ENCODE measurements at regions not wholly inside any gene's neighbourhood (a gene's known extent, or its start where the extent isn't known, plus 50 kb on each side); places are given as distances from the start of the nearest gene placed in this dataset.

- Histone ChIP-seq H3K9me3 (ENCODE audit: low read length) (peaks cover 4% of the 10 kb centered on the region; the same call in 1 of the 2 replicates), H3K79me2 (ENCODE audit: insufficient read depth, low read depth, low read length) (no peaks in the 10 kb centered on the region), H3K27ac (ENCODE audit: low read depth, low read length, poor library complexity, severe bottlenecking) (no peak overlapping the region), H3K4me2 (ENCODE audit: low read length) (no peak overlapping the region), H2AFZ (ENCODE audit: low read length) (no peak overlapping the region), H3K36me3 (ENCODE audit: insufficient read depth, low read length) (no peaks in the 10 kb centered on the region), H3K4me3 (ENCODE audit: low read depth, low read length, poor library complexity, severe bottlenecking) (no peak overlapping the region), H3K9me2 (ENCODE audit: insufficient read depth, low read length) (no peaks in the 10 kb centered on the region), H3K4me1 (ENCODE audit: insufficient read depth, low read length, poor library complexity, severe bottlenecking) (no peaks in the 10 kb centered on the region), H4K20me1 (ENCODE audit: insufficient read depth, low read length) (no peaks in the 10 kb centered on the region)
- TF ChIP-seq CTCF (conservative IDR thresholded peaks at IDR 0.05; ENCODE audit: low read length): no peak
- TF ChIP-seq EZH2phosphoT487 (IDR thresholded peaks at IDR 0.05; ENCODE audit: borderline replicate concordance, low read depth, low read length): no peak
- DNase-seq (ENCODE audit: low spot score): no peak
- no TSS peak for BruUV-seq (replicated peaks)
- intact Hi-C loops (cut with micrococcal nuclease; ENCODE audit: unreplicated experiment): no loop called here
- POLR2A ChIA-PET: interaction anchor here (0.7 to 1.1 kb wide), 2 partner anchors 43 to 427 kb away, joined by 3 read pairs; no protein-coding TSS in a partner anchor
- CTCF ChIA-PET (ENCODE audit: unreplicated experiment): no interaction called here
Measured at GRCh38 chr2:200155652-200156051, 150.8 kb upstream of the SPATS2L start.

GRCh38 chr2:200156166-200156835, 150.2 kb upstream of the SPATS2L start:
- H3K79me2 ChIP-seq (ENCODE audit: insufficient read depth, low read depth, low read length): no peaks in the 10 kb centered on the region
- H3K4me3 ChIP-seq (ENCODE audit: low read depth, low read length, poor library complexity, severe bottlenecking): no peak overlapping the region
- no peak overlapping the region for H3K4me2 ChIP-seq (ENCODE audit: low read length)
- H3K36me3 ChIP-seq (ENCODE audit: insufficient read depth, low read length): no peaks in the 10 kb centered on the region
- DNase-seq (ENCODE audit: low spot score): no peak
- H3K4me1 ChIP-seq (ENCODE audit: insufficient read depth, low read length, poor library complexity, severe bottlenecking): no peaks in the 10 kb centered on the region
- H3K9me2 ChIP-seq (ENCODE audit: insufficient read depth, low read length): no peaks in the 10 kb centered on the region
- H3K9me3 ChIP-seq (ENCODE audit: low read length): no peaks in the 10 kb centered on the region
- H3K27ac ChIP-seq (ENCODE audit: low read depth, low read length, poor library complexity, severe bottlenecking): no peak overlapping the region
- no peak overlapping the region for H2AFZ ChIP-seq (ENCODE audit: low read length)
- no peak for TF ChIP-seq EZH2phosphoT487 (IDR thresholded peaks at IDR 0.05; ENCODE audit: borderline replicate concordance, low read depth, low read length)
- no peak for TF ChIP-seq CTCF (conservative IDR thresholded peaks at IDR 0.05; ENCODE audit: low read length)
- POLR2A ChIA-PET: interaction anchor here (1.1 kb wide), 1 partner anchor 43 kb away, joined by 3 read pairs; no protein-coding TSS in a partner anchor
- intact Hi-C loops (cut with micrococcal nuclease; ENCODE audit: unreplicated experiment): no loop called here
- CTCF ChIA-PET (ENCODE audit: unreplicated experiment): no interaction called here
- no TSS peak for BruUV-seq (replicated peaks)
- no peaks in the 10 kb centered on the region for H4K20me1 ChIP-seq (ENCODE audit: insufficient read depth, low read length)

- no TSS peak for BruUV-seq (replicated peaks)
- H3K27ac ChIP-seq (ENCODE audit: low read depth, low read length, poor library complexity, severe bottlenecking): no peak overlapping the region
- H3K4me2 ChIP-seq (ENCODE audit: low read length): no peak overlapping the region
- no peaks in the 10 kb centered on the region for H3K79me2 ChIP-seq (ENCODE audit: insufficient read depth, low read depth, low read length)
- H3K9me3 ChIP-seq (ENCODE audit: low read length): no peaks in the 10 kb centered on the region
- no peaks in the 10 kb centered on the region for H3K36me3 ChIP-seq (ENCODE audit: insufficient read depth, low read length)
- no peaks in the 10 kb centered on the region for H4K20me1 ChIP-seq (ENCODE audit: insufficient read depth, low read length)
- TF ChIP-seq EZH2phosphoT487 (IDR thresholded peaks at IDR 0.05; ENCODE audit: borderline replicate concordance, low read depth, low read length) (no peak), CTCF (conservative IDR thresholded peaks at IDR 0.05; ENCODE audit: low read length) (no peak)
- ChIA-PET CTCF (ENCODE audit: unreplicated experiment) (no interaction called here), POLR2A (interaction anchor here (1.1 to 1.5 kb wide), 2 partner anchors 9 to 11 kb away, joined by 3 to 4 read pairs; no protein-coding TSS in a partner anchor)
- intact Hi-C loops (cut with micrococcal nuclease; ENCODE audit: unreplicated experiment): no loop called here
- no peak overlapping the region for H3K4me3 ChIP-seq (ENCODE audit: low read depth, low read length, poor library complexity, severe bottlenecking)
- H3K9me2 ChIP-seq (ENCODE audit: insufficient read depth, low read length): no peaks in the 10 kb centered on the region
- no peak for DNase-seq (ENCODE audit: low spot score)
- H3K4me1 ChIP-seq (ENCODE audit: insufficient read depth, low read length, poor library complexity, severe bottlenecking): no peaks in the 10 kb centered on the region
- no peak overlapping the region for H2AFZ ChIP-seq (ENCODE audit: low read length)
Measured at GRCh38 chr2:200158647-200159356, 147.7 kb upstream of the SPATS2L start.

All from OCI-LY7 (cell line).